Caki2 (cell line): ENCODE measurements at regions not wholly inside any gene's neighbourhood (a gene's known extent, or its start where the extent isn't known, plus 50 kb on each side); places are given as distances from the start of the nearest gene placed in this dataset.

ENCODE experiments used
- DNase-seq: peaks from one replicate; pipeline ENCODE4 v3.0.0-alpha.2; 2015; ENCODE audit warnings: low read depth
- in situ Hi-C: cut with HindIII; loops from 2 replicates; pipeline ENCODE4 v1.10.0; 2016; ENCODE audit warnings: low sequenced_read_pairs, low pct_unique_long_range_greater_than_20kb, mixed read lengths

DNA sequence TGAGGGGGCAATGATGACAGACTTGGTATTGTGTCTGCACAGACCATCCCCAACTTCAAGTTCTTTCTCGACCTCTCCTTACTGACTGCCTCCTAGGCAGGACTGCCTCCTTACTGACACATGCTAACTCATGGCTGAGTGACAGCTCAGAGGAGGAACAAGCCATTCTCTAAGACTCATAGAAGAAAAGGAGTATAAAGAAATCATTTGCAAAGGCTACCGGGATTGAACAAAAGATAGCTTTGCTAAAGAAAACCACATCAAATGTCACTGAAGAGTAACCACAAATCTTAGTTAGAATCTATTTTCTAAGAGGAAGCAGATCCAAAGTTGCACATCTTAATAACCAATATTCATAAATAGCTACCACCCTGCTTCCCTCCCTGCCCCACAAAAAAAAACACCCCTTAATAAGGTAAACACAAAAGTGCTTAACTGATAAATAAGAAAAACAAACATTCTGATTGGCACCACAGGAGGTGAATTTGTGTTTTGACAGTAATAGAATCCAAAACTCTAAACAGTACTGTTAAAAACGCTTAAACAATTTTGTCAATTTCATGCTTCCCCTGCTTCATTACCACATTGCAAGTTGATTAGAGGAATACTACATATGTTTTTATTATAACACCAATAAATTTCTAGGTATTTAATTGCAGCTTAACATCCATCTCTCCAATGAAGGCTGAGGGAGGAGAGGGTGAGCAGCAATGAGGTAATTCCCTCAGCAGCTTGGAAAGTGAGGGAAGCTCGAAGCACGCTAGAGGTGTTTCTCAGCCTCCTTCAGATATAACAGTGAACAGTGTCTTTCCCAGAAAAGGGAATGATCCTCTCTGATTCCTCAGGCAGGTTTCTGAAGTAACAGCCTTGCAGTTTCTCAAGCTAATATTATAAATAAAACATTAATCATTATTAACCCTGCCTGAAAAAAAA, 160.0 kb downstream of the HNRNPD start:
- no peak for DNase-seq
- in situ Hi-C loops, result no loop called here

DNA sequence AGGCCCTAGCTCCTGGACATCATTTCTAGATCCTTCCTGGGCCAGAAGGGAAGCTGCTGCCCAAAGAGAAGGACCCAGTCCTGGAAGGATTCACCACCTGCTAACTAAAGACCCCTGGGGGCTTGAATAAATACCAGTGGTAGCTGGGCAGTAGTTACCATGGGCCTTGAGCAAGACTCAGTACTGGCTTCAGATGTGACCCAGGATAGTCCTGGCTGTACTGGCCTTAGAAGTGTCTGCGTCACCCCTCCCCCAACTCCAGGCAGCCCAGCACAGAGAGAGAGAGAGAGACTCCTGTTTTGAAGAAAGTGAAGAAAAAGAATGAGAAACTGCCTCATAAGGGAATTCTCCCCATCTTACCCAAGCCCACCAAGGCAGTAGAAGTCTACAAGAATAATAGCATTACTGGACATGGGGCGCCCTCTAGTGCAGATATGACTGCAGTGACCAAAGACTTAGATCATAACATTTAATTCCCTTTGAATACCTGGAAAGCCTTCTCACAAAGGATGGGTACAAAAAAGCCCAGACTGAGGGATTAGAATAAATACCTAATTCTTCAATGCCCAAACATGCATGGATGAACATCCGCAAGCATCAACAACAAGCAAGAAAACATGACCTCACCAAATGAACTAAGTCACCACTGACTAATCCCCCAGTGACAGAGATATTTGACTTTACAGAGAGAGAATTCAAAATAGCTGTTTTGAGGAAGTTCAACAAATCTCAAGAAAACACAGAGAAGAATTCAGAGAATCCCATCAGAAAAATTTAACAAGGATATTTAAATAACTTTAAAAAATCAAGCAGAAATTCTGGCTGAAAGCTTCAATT, 171.8 kb downstream of the HNRNPD start:
- peak; percentile 25 for DNase-seq
- in situ Hi-C loops, result no loop called here

DNA sequence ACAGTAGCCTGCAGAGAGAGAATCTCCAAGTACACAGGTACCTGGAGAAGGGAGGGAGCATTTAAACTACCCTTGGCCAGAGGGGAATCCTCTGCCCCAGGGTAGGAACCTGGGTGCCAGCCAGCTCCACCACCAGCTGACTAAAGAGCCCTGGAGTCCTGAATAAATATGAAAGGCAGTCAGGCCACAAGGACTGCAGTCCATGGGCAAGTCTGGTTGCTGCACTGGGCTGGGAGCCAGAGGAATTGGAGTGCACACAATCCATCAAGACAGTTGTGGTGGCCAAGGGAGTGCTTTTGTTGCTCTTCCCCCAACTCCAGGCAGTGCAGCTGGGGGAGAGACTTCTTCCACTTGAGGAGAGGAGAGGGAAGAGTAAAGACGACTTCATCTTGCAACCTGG, 172.5 kb downstream of the HNRNPD start:
- in situ Hi-C loops, result no loop called here
- DNase-seq, result no peak

DNA sequence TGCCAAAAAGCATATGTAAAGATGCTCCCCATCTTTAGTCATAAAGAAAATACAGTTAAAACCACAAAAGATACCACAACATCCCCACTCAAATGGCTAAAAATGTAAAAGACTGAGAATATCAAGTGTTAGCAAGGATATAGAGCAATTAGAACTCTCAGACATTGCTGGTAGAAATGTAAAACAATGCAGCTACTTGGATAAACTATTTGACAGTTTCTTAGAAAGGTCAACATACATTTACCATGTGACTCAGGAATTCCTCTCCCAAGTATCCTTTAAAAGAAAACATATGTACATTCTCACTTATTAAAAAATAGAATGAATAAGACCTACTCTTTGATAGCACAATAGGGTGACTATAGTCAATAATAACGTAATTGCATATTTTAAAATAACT, 173.7 kb downstream of the HNRNPD start:
- in situ Hi-C loops, result no loop called here
- no peak for DNase-seq

DNA sequence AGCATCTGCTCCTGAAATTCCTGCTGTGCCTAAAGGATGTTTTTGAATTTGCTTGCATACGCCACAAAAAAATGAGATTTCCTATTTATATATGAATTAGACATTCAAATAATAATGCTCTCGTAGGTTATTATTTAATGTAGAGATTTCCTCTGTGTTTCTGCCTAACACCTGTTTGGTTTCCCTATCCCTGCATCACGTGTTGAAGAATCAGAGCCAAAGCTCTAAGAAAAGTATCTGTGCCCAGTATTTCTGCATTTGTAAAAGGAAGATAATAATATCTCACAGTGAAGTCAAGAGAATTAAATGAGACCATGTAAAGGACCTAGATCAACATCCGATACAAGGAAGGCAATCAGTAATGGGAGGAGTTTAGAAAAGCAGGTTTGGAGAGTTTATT, 179.5 kb downstream of the HNRNPD start:
- no peak for DNase-seq

DNA sequence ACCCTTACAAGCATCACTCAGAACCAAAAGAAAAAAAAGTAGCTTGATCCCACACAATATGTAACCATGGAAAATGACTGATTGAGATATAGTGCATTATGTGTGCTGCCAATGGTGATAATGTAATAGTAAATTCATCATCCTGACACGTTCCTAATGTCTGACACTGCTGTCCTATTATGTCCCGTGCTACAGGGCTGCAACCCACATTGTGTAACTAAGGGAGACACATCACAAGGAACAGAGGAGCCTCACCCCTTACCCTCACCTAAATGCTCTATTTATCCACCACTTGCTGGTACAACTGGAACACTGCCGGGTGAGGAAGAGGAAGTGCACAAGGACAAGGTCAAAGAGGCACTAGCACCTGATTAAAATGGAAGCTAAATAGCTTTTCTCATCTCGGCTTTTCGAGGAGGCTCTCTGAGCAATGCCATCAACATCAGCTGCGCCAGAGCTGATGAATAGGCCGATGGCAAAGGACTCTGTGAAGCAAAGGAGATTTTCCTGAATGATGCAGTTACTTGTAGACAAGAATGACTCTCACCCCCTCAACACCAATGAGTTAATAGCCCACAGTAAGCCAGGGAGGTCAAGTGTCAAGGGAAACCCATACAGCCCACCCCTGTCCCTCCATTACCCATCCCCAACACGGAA, 181.6 kb downstream of the HNRNPD start:
- in situ Hi-C loops, result no loop called here
- no peak for DNase-seq

More for the DNA sequence above, 179.5 kb downstream of the HNRNPD start:
- in situ Hi-C loops, result no loop called here

DNA sequence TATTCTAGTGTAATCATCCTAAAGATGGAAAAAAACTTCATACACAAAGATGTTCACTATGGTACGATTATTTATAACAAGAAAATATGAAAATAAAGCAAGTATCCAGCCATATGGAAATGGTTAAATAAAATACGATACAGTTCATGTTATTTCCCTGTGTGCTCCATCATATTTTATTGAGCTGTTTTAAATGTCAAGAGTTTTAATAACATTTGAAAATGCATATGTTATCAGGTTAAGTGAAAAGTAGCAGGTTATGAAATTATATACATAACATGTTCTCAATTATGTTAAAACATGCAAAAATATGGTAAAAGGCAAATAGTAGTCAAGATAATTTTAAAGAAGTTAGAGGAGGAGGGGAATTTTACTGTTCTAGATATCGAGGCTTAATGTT, 192.0 kb downstream of the HNRNPD start:
- in situ Hi-C loops, result no loop called here
- DNase-seq, result no peak

DNA sequence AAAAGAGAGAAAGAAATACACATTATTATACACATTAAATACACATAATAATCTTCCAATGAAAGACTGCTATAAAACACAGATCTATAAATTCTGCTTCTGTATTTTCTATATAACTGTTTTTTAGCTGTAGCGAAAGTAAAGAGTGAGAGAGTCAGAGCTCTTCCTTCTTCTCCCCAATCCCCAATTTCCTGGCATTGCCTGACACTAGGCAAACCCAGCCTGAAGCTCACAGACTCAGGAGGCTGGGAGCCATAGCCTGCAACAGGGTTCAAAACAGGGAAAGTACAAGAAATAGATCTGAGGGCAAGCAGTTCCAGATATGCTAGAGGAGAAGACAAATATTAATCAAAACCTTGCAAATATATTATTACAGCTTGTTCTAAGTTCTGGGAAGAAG, 201.6 kb downstream of the HNRNPD start:
- DNase-seq, result no peak
- in situ Hi-C loops, result no loop called here

DNA sequence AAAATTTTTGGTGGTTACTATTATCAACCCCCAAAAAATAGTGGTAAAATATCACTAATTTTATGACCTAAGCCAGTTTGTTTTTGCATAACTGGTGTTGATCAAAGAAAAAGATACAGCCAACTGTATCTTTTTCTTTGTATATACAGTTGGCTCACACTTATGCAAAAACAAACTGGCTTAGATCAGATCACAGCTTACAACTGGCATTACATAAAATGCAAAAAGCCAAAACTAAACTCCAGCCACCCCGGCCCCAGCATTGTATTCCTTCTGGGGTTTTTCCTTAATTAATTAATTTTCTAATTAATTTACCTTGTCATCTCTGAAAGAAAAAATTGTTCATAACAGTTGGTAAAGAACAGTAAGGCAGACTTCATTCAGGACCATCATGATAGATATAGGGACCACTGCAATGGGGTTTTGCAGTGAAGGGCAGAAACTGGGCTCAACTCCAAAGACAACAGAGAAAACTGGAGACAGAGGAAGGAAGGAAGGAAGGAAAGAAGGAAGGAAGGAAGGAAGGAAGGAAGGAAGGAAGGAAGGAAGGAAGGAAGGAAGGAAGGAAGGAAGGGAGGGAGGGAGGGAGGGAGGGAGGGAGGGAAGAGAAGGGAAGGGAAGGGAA, 202.1 kb downstream of the HNRNPD start:
- in situ Hi-C loops, result no loop called here

DNA sequence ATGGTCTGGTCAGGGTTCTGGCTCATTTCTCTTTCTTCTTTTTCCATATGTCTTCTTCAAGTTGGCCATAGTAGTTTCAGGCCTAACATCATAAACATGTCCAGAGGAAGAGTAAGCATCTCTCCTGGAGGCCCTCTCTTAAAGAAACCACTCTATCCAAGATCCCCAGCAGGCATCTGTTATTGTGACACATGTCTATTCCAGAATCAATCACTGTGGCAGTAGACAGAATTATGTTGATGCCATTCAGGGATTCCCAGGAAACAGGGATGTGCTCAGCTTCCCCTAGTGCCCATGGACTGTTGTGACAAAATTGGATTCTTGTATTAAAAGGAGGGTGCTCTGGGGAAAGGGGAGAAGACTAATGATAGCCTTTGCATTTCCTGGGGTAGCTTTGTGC, 224.0 kb downstream of the HNRNPD start:
- in situ Hi-C loops, result no loop called here

More for the DNA sequence above, 202.1 kb downstream of the HNRNPD start:
- no peak for DNase-seq

DNA sequence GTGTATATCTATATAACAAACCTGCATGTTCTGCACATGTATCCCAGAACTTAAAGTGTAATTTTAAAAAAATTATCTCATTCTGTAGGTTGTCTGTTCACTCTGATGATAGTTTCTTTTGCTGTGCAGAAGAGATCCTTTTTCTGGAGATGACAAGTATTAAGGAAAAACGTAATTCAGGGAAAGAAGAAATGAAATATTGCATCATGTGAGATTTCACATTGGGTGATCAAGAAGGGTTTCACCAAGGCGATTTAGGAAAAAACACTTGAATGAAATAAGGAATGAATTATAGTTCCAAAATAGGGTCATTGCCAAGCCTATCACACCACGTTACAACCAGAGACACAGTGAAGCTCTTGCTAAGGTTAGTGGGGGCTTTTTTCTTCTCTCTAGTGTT, 227.9 kb downstream of the HNRNPD start:
- DNase-seq, result no peak
- in situ Hi-C loops, result no loop called here

More for the DNA sequence above, 224.0 kb downstream of the HNRNPD start:
- DNase-seq, result no peak

DNA sequence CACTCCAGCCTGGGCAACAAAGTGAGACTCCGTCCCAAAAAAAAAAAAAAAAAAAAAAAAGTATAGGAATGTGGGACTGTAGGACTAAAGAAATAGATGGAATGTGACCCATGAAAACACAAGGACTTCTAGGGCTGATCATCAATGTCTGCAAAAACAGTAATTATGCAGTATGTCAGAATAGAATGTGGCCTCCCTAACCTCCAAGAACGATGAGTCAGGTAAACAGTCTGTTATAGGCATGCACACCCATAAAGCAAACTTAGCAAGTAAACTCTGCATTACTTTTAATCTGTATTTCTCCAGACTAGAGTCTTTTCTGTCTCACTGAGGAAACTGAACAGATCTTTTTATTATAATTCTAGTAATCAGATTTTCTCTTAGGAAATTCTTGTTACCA, 233.4 kb downstream of the HNRNPD start:
- no peak for DNase-seq
- in situ Hi-C loops, result no loop called here

DNA sequence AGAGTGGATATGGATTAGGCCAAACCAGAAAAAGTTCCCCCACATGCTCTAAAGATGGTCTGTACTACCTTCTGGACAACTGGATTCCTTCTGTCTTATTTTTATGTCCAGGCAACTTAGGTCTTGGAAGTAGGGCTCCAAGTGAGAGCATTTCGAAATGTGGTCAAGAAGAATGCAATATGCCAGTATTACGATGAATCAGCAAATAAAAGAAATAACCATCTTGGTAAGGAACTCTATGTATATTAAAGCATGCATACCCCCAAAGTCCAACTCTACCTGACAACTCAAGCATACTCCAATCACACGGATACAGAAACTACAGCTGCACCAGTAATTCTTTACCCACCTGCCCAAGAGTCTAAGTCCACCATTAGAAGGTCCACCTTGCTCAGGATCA, 234.5 kb downstream of the HNRNPD start:
- DNase-seq, result no peak
- in situ Hi-C loops, result no loop called here

DNA sequence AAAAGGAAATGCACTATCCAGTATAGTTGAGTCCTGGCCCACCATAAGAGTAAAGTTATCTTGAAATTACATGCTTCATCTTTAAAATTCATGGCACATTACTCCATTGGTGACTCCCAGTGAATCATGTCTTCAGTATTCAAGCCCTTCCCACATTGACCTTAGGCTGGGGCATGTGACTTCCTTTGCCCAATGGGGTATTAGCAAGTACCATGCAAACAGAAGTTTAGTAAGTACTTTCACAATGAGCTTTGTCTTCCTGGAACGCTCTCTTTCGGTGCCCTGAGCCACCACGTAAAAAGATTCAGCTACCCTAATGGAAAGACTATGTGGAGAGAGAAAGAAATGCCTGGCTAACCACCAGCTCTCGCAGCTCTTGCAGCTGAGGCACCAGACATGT, 235.4 kb downstream of the HNRNPD start:
- in situ Hi-C loops, result no loop called here
- no peak for DNase-seq

DNA sequence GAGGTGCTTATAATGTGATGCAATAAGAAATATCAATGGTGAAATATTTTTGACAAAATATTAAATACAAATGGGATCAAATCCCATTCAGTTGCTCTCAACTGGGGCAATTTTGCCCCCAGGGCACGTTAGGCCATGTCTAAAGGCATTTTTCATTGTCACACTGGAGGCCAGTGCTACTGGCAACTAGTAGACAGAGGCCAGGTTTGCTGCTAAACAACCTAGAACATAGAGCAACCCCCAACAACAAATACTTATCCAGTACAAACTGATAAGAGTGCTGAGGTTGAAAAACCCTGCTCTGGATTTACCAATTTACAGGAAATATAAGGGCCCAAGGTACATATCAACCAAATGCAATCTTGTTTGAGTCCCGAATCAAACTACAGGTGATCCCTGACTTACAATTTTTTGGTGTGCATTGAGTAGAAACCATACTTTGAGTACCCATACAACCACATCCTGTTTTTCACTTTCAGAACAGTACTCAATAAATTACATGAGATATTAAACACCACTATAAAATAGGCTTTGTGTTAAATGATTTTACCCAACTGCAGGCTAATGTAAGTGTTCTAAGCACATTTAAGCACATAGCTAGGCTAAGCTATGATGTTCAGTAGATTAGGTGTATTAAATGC, 237.5 kb downstream of the HNRNPD start:
- in situ Hi-C loops, result no loop called here
- DNase-seq, result no peak

DNA sequence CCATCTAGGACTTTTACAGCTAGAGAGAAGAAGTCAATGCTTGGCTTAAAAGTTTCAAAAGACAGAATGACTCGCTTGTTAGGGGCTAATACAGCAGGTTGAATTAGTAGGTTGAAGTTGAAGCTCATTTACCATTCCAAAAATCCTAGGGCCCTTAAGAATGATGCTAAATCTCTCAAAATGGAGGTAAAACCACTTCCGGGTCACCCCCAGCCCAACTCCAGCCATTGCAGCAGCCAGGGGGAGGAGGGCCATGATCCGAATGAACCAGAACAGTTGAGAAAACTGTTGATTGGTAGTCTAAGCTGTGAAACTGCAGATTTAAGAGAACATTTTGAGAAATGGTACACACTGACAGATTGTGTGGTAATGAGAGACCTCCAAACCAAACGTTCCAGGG, 245.4 kb downstream of the HNRNPD start:
- in situ Hi-C loops, result no loop called here
- DNase-seq, result no peak

DNA sequence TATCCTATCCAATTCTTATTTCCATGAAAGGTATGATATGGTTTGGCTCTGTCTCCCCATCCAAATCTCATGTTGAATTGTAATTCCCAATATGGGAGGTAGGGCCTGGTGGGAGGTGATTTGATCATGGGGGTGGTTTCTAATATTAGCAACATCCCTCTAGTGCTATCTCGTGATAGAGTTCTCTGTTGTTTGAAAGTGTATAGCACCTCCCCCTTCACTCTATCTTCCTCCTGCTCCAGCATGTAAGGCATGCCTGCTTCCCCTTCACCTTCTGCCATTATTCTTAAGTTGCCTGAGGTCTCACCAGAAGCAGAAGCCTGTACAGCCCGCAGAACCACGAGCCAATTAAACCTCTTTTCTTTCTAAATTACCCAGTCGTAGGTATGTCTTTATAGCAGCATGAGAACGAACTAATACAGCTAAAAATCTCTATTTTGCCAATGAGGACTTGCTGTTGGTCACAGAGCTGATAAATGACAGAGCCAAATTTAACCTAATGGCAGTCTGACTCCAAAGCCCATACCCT, 247.2 kb downstream of the HNRNPD start:
- in situ Hi-C loops, result no loop called here
- no peak for DNase-seq

DNA sequence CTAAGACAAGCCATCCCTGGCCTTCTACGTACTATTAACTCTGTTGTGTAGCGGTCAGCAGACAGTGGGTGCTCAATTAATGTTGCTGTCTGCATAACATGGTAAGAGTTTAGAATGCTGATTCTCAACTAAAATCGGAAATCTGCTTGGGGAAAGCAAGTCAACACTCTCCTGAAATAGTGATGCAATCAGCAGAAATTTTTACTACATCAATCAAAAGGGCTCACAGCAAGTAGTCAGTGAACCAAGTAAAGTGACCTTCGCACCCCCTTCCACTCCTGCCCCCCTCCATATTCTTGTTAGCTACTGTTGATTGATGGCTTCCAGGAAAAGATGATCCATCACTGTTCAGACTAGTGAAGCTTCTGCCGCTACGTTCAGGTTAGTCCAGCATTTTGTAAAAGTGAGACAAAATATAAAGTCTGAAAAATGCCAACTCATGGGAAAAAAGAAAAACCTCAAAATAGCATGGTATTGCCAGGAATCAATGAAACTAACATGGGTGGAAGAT, 247.9 kb downstream of the HNRNPD start:
- DNase-seq, result no peak
- in situ Hi-C loops, result no loop called here
